HepG2 (cell line): ENCODE measurements at regions not wholly inside any gene's neighbourhood (a gene's known extent, or its start where the extent isn't known, plus 50 kb on each side); places are given as distances from the start of the nearest gene placed in this dataset.

ENCODE experiments used
- EP300 ChIP-seq, 3 experiments: sonication (generic) in 1 of 3; formaldehyde crosslinking in 1 of 3; IDR thresholded peaks; 2 replicates each; pipeline versions ENCODE4 v1.5.1 to v1.6.1; 2011 to 2020; ENCODE audit warnings: low read depth in 2 of 3, low read length in 2 of 3, borderline replicate concordance in 1 of 3, improper control_type of control experiment in 1 of 3, mild to moderate bottlenecking in 1 of 3, missing genetic modification reagents in 1 of 3, moderate library complexity in 1 of 3
- FOXA1 ChIP-seq, 2 experiments: fragments of 450-650 bp in 1 of 2; sonication (generic) in 1 of 2; formaldehyde crosslinking in 1 of 2; IDR thresholded peaks; 2 replicates each; pipeline versions ENCODE4 v1.4.0 to v1.6.1; 2016 to 2020; ENCODE audit warnings: missing genetic modification reagents in 1 of 2
- NFKB2 ChIP-seq: sonication (generic); formaldehyde crosslinking; IDR thresholded peaks from 2 replicates; pipeline ENCODE4 v1.4.0; 2020; ENCODE audit warnings: missing genetic modification reagents, borderline replicate concordance
- POLR2A ChIP-seq, 2 experiments: IDR thresholded peaks; 2 replicates each; pipeline ENCODE4 v1.6.1; 2011; ENCODE audit warnings: low read depth in 2 of 2, low read length in 2 of 2, mild to moderate bottlenecking in 1 of 2, moderate library complexity in 1 of 2; ENCODE audit not compliant: insufficient read depth in 1 of 2
- PRDM10 ChIP-seq: sonication (generic); formaldehyde crosslinking; IDR thresholded peaks from 2 replicates; pipeline ENCODE4 v1.4.0; 2020; ENCODE audit warnings: low read depth, missing genetic modification reagents
- SP140L ChIP-seq: sonication (generic); formaldehyde crosslinking; IDR thresholded peaks from 2 replicates; pipeline ENCODE4 v1.4.0; 2020; ENCODE audit warnings: missing genetic modification reagents, borderline replicate concordance
- ZFP41 ChIP-seq: sonication (generic); formaldehyde crosslinking; IDR thresholded peaks from 2 replicates; pipeline ENCODE4 v1.4.0; 2020; ENCODE audit warnings: mild to moderate bottlenecking, missing genetic modification reagents, borderline replicate concordance
- ZNF251 ChIP-seq: sonication (generic); formaldehyde crosslinking; IDR thresholded peaks from 2 replicates; pipeline ENCODE4 v1.9.0; 2021; ENCODE audit warnings: mild to moderate bottlenecking, missing genetic modification reagents
- TF ChIP-seq, protein P1 (sequence below): sonication (generic); formaldehyde crosslinking; IDR thresholded peaks from 2 replicates; pipeline ENCODE4 v1.5.0; 2020; ENCODE audit warnings: mild to moderate bottlenecking, missing genetic modification reagents, moderate library complexity
- TF ChIP-seq, protein P2 (sequence below): sonication (generic); formaldehyde crosslinking; IDR thresholded peaks from 2 replicates; pipeline ENCODE4 v1.4.0; 2020; ENCODE audit warnings: missing genetic modification reagents, borderline replicate concordance

DNA sequence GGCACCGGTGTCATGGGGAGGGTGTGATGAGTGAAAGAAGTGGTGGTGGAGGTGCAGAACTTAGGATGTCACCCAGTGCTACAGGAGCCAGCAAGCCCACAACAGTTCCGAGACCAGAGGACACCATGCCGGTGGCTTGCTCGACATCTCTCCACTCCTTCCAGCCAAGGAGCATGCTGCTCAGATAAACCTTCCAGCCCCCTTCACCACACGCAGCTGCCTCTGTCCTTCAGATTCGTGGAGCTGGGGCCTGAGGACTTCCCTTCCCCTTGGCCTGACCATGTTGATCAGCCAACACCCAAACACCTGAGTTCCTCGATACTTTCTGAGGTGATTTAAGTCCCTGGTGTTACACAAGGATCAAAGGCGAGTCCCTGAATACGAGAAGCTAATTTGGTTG is 188.8 kb upstream of the FOXF1 start:
- no peak for TF ChIP-seq POLR2A (IDR thresholded peaks at IDR 0.05; ENCODE audit: insufficient read depth in 1 of 2, low read depth in 2 of 2, low read length in 2 of 2)
- no peak for TF ChIP-seq NFKB2 (CRISPR knock-in tag)
- no peak for TF ChIP-seq SP140L (CRISPR knock-in tag)
- no peak for TF ChIP-seq ZFP41
- no peak for TF ChIP-seq ZNF251
- no peak for TF ChIP-seq PRDM10 (CRISPR knock-in tag)
- TF ChIP-seq EP300 (IDR thresholded peaks at IDR 0.05; ENCODE audit: low read depth in 2 of 2, low read length in 2 of 2) = no peak
- no peak for TF ChIP-seq EP300 (CRISPR knock-in tag; IDR thresholded peaks at IDR 0.05; ENCODE audit: borderline replicate concordance)
- TF ChIP-seq, protein P1, sequence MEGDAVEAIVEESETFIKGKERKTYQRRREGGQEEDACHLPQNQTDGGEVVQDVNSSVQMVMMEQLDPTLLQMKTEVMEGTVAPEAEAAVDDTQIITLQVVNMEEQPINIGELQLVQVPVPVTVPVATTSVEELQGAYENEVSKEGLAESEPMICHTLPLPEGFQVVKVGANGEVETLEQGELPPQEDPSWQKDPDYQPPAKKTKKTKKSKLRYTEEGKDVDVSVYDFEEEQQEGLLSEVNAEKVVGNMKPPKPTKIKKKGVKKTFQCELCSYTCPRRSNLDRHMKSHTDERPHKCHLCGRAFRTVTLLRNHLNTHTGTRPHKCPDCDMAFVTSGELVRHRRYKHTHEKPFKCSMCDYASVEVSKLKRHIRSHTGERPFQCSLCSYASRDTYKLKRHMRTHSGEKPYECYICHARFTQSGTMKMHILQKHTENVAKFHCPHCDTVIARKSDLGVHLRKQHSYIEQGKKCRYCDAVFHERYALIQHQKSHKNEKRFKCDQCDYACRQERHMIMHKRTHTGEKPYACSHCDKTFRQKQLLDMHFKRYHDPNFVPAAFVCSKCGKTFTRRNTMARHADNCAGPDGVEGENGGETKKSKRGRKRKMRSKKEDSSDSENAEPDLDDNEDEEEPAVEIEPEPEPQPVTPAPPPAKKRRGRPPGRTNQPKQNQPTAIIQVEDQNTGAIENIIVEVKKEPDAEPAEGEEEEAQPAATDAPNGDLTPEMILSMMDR = no peak
- TF ChIP-seq FOXA1 (IDR thresholded peaks at IDR 0.05) = no peak
- TF ChIP-seq FOXA1 (CRISPR knock-in tag; IDR thresholded peaks at IDR 0.05) = no peak
- TF ChIP-seq, protein P2, sequence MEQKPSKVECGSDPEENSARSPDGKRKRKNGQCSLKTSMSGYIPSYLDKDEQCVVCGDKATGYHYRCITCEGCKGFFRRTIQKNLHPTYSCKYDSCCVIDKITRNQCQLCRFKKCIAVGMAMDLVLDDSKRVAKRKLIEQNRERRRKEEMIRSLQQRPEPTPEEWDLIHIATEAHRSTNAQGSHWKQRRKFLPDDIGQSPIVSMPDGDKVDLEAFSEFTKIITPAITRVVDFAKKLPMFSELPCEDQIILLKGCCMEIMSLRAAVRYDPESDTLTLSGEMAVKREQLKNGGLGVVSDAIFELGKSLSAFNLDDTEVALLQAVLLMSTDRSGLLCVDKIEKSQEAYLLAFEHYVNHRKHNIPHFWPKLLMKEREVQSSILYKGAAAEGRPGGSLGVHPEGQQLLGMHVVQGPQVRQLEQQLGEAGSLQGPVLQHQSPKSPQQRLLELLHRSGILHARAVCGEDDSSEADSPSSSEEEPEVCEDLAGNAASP (CRISPR knock-in tag) = no peak
